GM23338 (cell line): ENCODE measurements at regions not wholly inside any gene's neighbourhood (a gene's known extent, or its start where the extent isn't known, plus 50 kb on each side); places are given as distances from the start of the nearest gene placed in this dataset.

Experiments used
- ATAC-seq: fragments of 200-7000 bp; cut with Tn5 transposase; 3 replicates; pipeline ENCODE4 v1.9.1; 2020
- DNase-seq: peaks from one replicate; pipeline ENCODE4 v3.0.0-alpha.2; 2015; ENCODE audit warnings: low spot score
- H2AFZ ChIP-seq: fragments of 200-600 bp; sonication (generic); 2 replicates; pipeline ENCODE4 v1.8.0; 2016; ENCODE audit warnings: antibody characterized with exemption, mild to moderate bottlenecking, moderate library complexity
- H3F3A ChIP-seq: fragments of 200-600 bp; sonication (generic); replicated peaks from 2 replicates; pipeline ENCODE4 v1.8.0; 2017; ENCODE audit warnings: antibody characterized with exemption, mixed run types, low read depth
- H3K27ac ChIP-seq: fragments of 200-600 bp; sonication (generic); 2 replicates; pipeline ENCODE4 v1.6.1; 2016; ENCODE audit warnings: low read depth
- H3K27me3 ChIP-seq: fragments of 200-600 bp; sonication (generic); 2 replicates; pipeline ENCODE4 v1.8.0; 2016; ENCODE audit warnings: mild to moderate bottlenecking, mixed run types, moderate library complexity; ENCODE audit not compliant: insufficient read depth
- H3K36me3 ChIP-seq: fragments of 200-600 bp; sonication (generic); 2 replicates; pipeline ENCODE4 v1.8.0; 2016; ENCODE audit warnings: mild to moderate bottlenecking; ENCODE audit not compliant: insufficient read depth
- H3K4me1 ChIP-seq: fragments of 200-600 bp; sonication (generic); 2 replicates; pipeline ENCODE4 v1.8.0; 2016; ENCODE audit warnings: mild to moderate bottlenecking, moderate library complexity; ENCODE audit not compliant: insufficient read depth
- H3K4me2 ChIP-seq: fragments of 200-600 bp; sonication (generic); 2 replicates; pipeline ENCODE4 v1.7.1; 2017; ENCODE audit warnings: mixed run types
- H3K4me3 ChIP-seq: fragments of 200-600 bp; sonication (generic); 2 replicates; pipeline ENCODE4 v1.6.1; 2016; ENCODE audit warnings: mixed run types
- H3K79me2 ChIP-seq: fragments of 200-600 bp; sonication (generic); replicated peaks from 2 replicates; pipeline ENCODE4 v1.8.0; 2017; ENCODE audit warnings: mild to moderate bottlenecking; ENCODE audit not compliant: insufficient read depth
- H3K9me2 ChIP-seq: fragments of 200-600 bp; sonication (generic); 2 replicates; pipeline ENCODE4 v1.8.0; 2017; ENCODE audit not compliant: insufficient read depth
- H4K20me1 ChIP-seq: fragments of 200-600 bp; sonication (generic); replicated peaks from 2 replicates; pipeline ENCODE4 v1.8.0; 2017; ENCODE audit warnings: mild to moderate bottlenecking; ENCODE audit not compliant: insufficient read depth
- H3K27ac Mint-ChIP-seq: 2 replicates; pipeline ENCODE4 v1.8.0; 2020; ENCODE audit warnings: inconsistent platforms, mild to moderate bottlenecking, moderate library complexity, mixed read lengths
- H3K27me3 Mint-ChIP-seq: 3 replicates; pipeline ENCODE4 v1.8.0; 2022; ENCODE audit warnings: low read depth, mild to moderate bottlenecking, moderate library complexity, mixed read lengths, inconsistent platforms; ENCODE audit not compliant: insufficient read depth, poor library complexity
- H3K36me3 Mint-ChIP-seq: 3 replicates; pipeline ENCODE4 v1.8.0; 2021; ENCODE audit warnings: low read depth, mild to moderate bottlenecking, inconsistent platforms, moderate library complexity, mixed read lengths
- H3K4me1 Mint-ChIP-seq: 3 replicates; pipeline ENCODE4 v1.8.0; 2020; ENCODE audit warnings: mild to moderate bottlenecking, inconsistent platforms, mixed read lengths
- H3K4me3 Mint-ChIP-seq: 3 replicates; pipeline ENCODE4 v1.8.0; 2021; ENCODE audit warnings: moderate library complexity, mild to moderate bottlenecking, inconsistent platforms, mixed read lengths
- H3K9me3 Mint-ChIP-seq: 3 replicates; pipeline ENCODE4 v1.8.0; 2020; ENCODE audit warnings: moderate library complexity, mild to moderate bottlenecking, inconsistent platforms, mixed read lengths
- CREB1 ChIP-seq: fragments of 250-450 bp; sonication (Bioruptor Pico); IDR thresholded peaks from 2 replicates; pipeline ENCODE4 v1.5.0; 2020; ENCODE audit warnings: low read depth, mild to moderate bottlenecking, moderate library complexity
- EZH2 ChIP-seq: fragments of 200-600 bp; sonication (generic); IDR thresholded peaks from one replicate; pipeline ENCODE4 v1.8.0; 2017; ENCODE audit warnings: antibody characterized with exemption, mild to moderate bottlenecking, low read depth; ENCODE audit not compliant: unreplicated experiment
- EZH2phosphoT487 ChIP-seq: fragments of 200-600 bp; sonication (generic); IDR thresholded peaks from one replicate; pipeline ENCODE4 v1.8.1; 2018; ENCODE audit warnings: antibody characterized with exemption; ENCODE audit not compliant: unreplicated experiment
- JUNB ChIP-seq: IDR thresholded peaks from one replicate; pipeline ENCODE4 v1.6.1; 2016; ENCODE audit warnings: antibody characterized with exemption; ENCODE audit not compliant: unreplicated experiment
- NANOG ChIP-seq: IDR thresholded peaks from 2 replicates; pipeline ENCODE4 v1.6.1; 2016; ENCODE audit warnings: antibody characterized with exemption, borderline replicate concordance
- POLR2AphosphoS5 ChIP-seq: IDR thresholded peaks from 2 replicates; pipeline ENCODE4 v1.6.1; 2016; ENCODE audit warnings: antibody characterized with exemption, low read depth
- STAT1 ChIP-seq: IDR thresholded peaks from one replicate; pipeline ENCODE4 v1.6.1; 2016; ENCODE audit warnings: antibody characterized with exemption; ENCODE audit not compliant: unreplicated experiment
- ZNF114 ChIP-seq: fragments of 250-450 bp; sonication (Bioruptor Pico); IDR thresholded peaks from 2 replicates; pipeline ENCODE4 v1.5.0; 2020; ENCODE audit warnings: mild to moderate bottlenecking, moderate library complexity
- ZNF331 ChIP-seq: fragments of 250-450 bp; sonication (Bioruptor Pico); IDR thresholded peaks from 2 replicates; pipeline ENCODE4 v1.5.0; 2020; ENCODE audit warnings: low read depth, mild to moderate bottlenecking, moderate library complexity
- TF ChIP-seq, protein P1 (sequence below): IDR thresholded peaks from one replicate; pipeline ENCODE4 v1.6.1; 2018; ENCODE audit warnings: antibody characterized with exemption; ENCODE audit not compliant: unreplicated experiment
- TF ChIP-seq, protein P2 (sequence below): IDR thresholded peaks from 2 replicates; pipeline ENCODE4 v1.6.1; 2016; ENCODE audit warnings: antibody characterized with exemption
- TF ChIP-seq, protein P3 (sequence below), 2 experiments: fragments of 200-600 bp in 1 of 2; sonication (generic) in 1 of 2; conservative IDR thresholded peaks; 2 replicates each; pipeline versions ENCODE4 v1.5.1 to v1.6.1; 2016 to 2017; ENCODE audit warnings: antibody characterized with exemption in 2 of 2, low read depth in 2 of 2, mild to moderate bottlenecking in 2 of 2, moderate library complexity in 1 of 2
- TF ChIP-seq, protein P4 (sequence below): fragments of 250-450 bp; sonication (Bioruptor Pico); IDR thresholded peaks from 2 replicates; pipeline ENCODE4 v1.5.0; 2020; ENCODE audit warnings: mild to moderate bottlenecking, moderate library complexity

DNA sequence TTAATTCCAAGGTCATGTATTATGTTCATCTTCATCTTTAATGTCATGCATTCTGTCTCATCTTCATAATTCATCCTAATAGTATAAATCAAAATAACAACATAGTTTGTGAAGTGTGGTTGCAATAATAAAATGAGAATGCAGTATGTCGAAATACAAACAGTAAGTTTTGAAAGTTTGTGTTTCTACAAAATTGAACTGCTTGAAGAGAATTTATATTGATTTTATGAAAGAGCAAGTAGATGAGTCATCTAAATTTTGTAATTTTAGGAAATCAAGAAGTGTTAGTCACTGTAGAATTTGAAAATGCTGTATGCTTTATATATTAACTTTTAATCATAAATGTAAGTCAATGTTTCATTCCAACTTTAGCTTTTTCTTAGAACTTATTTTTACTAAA lies 190.5 kb upstream of the PPP1R3A start:
- H3K9me2 ChIP-seq, result no peaks in the 10 kb centered on the region
- H3K36me3 ChIP-seq, result no peaks in the 10 kb centered on the region
- H3F3A ChIP-seq, result no peaks in the 10 kb centered on the region
- no peaks in the 10 kb centered on the region for H4K20me1 ChIP-seq
- Mint-ChIP-seq H3K9me3 (no peaks in the 10 kb centered on the region), H3K4me1 (peaks cover under 1% of the 10 kb centered on the region; the same call in 2 of the 3 replicates), H3K27ac (no peak overlapping the region), H3K27me3 (peaks cover 2% of the 10 kb centered on the region), H3K4me3 (no peak overlapping the region), H3K36me3 (no peaks in the 10 kb centered on the region)
- TF ChIP-seq POLR2AphosphoS5 (no peak), EZH2 (no peak), CREB1 (CRISPR knock-in tag) (no peak), ZNF114 (CRISPR knock-in tag) (no peak), NANOG (no peak), EZH2phosphoT487 (no peak), ZNF331 (CRISPR knock-in tag) (no peak), STAT1 (no peak), JUNB (no peak)
- TF ChIP-seq, protein P1, sequence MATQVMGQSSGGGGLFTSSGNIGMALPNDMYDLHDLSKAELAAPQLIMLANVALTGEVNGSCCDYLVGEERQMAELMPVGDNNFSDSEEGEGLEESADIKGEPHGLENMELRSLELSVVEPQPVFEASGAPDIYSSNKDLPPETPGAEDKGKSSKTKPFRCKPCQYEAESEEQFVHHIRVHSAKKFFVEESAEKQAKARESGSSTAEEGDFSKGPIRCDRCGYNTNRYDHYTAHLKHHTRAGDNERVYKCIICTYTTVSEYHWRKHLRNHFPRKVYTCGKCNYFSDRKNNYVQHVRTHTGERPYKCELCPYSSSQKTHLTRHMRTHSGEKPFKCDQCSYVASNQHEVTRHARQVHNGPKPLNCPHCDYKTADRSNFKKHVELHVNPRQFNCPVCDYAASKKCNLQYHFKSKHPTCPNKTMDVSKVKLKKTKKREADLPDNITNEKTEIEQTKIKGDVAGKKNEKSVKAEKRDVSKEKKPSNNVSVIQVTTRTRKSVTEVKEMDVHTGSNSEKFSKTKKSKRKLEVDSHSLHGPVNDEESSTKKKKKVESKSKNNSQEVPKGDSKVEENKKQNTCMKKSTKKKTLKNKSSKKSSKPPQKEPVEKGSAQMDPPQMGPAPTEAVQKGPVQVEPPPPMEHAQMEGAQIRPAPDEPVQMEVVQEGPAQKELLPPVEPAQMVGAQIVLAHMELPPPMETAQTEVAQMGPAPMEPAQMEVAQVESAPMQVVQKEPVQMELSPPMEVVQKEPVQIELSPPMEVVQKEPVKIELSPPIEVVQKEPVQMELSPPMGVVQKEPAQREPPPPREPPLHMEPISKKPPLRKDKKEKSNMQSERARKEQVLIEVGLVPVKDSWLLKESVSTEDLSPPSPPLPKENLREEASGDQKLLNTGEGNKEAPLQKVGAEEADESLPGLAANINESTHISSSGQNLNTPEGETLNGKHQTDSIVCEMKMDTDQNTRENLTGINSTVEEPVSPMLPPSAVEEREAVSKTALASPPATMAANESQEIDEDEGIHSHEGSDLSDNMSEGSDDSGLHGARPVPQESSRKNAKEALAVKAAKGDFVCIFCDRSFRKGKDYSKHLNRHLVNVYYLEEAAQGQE, result no peak
- TF ChIP-seq, protein P2, sequence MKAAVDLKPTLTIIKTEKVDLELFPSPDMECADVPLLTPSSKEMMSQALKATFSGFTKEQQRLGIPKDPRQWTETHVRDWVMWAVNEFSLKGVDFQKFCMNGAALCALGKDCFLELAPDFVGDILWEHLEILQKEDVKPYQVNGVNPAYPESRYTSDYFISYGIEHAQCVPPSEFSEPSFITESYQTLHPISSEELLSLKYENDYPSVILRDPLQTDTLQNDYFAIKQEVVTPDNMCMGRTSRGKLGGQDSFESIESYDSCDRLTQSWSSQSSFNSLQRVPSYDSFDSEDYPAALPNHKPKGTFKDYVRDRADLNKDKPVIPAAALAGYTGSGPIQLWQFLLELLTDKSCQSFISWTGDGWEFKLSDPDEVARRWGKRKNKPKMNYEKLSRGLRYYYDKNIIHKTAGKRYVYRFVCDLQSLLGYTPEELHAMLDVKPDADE, result no peak
- TF ChIP-seq, protein P3, sequence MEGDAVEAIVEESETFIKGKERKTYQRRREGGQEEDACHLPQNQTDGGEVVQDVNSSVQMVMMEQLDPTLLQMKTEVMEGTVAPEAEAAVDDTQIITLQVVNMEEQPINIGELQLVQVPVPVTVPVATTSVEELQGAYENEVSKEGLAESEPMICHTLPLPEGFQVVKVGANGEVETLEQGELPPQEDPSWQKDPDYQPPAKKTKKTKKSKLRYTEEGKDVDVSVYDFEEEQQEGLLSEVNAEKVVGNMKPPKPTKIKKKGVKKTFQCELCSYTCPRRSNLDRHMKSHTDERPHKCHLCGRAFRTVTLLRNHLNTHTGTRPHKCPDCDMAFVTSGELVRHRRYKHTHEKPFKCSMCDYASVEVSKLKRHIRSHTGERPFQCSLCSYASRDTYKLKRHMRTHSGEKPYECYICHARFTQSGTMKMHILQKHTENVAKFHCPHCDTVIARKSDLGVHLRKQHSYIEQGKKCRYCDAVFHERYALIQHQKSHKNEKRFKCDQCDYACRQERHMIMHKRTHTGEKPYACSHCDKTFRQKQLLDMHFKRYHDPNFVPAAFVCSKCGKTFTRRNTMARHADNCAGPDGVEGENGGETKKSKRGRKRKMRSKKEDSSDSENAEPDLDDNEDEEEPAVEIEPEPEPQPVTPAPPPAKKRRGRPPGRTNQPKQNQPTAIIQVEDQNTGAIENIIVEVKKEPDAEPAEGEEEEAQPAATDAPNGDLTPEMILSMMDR (conservative IDR thresholded peaks at IDR 0.05; ENCODE audit: low read depth in 2 of 2), result no peak
- TF ChIP-seq, protein P4, sequence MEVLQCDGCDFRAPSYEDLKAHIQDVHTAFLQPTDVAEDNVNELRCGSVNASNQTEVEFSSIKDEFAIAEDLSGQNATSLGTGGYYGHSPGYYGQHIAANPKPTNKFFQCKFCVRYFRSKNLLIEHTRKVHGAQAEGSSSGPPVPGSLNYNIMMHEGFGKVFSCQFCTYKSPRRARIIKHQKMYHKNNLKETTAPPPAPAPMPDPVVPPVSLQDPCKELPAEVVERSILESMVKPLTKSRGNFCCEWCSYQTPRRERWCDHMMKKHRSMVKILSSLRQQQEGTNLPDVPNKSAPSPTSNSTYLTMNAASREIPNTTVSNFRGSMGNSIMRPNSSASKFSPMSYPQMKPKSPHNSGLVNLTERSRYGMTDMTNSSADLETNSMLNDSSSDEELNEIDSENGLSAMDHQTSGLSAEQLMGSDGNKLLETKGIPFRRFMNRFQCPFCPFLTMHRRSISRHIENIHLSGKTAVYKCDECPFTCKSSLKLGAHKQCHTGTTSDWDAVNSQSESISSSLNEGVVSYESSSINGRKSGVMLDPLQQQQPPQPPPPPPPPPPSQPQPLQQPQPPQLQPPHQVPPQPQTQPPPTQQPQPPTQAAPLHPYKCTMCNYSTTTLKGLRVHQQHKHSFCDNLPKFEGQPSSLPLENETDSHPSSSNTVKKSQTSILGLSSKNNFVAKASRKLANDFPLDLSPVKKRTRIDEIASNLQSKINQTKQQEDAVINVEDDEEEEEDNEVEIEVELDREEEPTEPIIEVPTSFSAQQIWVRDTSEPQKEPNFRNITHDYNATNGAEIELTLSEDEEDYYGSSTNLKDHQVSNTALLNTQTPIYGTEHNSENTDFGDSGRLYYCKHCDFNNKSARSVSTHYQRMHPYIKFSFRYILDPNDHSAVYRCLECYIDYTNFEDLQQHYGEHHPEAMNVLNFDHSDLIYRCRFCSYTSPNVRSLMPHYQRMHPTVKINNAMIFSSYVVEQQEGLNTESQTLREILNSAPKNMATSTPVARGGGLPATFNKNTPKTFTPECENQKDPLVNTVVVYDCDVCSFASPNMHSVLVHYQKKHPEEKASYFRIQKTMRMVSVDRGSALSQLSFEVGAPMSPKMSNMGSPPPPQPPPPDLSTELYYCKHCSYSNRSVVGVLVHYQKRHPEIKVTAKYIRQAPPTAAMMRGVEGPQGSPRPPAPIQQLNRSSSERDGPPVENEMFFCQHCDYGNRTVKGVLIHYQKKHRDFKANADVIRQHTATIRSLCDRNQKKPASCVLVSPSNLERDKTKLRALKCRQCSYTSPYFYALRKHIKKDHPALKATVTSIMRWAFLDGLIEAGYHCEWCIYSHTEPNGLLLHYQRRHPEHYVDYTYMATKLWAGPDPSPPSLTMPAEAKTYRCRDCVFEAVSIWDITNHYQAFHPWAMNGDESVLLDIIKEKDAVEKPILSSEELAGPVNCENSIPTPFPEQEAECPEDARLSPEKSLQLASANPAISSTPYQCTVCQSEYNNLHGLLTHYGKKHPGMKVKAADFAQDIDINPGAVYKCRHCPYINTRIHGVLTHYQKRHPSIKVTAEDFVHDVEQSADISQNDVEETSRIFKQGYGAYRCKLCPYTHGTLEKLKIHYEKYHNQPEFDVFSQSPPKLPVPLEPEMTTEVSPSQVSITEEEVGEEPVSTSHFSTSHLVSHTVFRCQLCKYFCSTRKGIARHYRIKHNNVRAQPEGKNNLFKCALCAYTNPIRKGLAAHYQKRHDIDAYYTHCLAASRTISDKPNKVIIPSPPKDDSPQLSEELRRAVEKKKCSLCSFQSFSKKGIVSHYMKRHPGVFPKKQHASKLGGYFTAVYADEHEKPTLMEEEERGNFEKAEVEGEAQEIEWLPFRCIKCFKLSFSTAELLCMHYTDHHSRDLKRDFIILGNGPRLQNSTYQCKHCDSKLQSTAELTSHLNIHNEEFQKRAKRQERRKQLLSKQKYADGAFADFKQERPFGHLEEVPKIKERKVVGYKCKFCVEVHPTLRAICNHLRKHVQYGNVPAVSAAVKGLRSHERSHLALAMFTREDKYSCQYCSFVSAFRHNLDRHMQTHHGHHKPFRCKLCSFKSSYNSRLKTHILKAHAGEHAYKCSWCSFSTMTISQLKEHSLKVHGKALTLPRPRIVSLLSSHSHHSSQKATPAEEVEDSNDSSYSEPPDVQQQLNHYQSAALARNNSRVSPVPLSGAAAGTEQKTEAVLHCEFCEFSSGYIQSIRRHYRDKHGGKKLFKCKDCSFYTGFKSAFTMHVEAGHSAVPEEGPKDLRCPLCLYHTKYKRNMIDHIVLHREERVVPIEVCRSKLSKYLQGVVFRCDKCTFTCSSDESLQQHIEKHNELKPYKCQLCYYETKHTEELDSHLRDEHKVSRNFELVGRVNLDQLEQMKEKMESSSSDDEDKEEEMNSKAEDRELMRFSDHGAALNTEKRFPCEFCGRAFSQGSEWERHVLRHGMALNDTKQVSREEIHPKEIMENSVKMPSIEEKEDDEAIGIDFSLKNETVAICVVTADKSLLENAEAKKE (CRISPR knock-in tag), result no peak
- H3K27ac ChIP-seq, result no peak overlapping the region
- H3K27me3 ChIP-seq, result no peaks in the 10 kb centered on the region
- H3K4me3 ChIP-seq, result no peak overlapping the region
- peaks cover 6% of the 10 kb centered on the region; the same call in 1 of the 2 replicates for H3K4me1 ChIP-seq
- DNase-seq (no peak), ATAC-seq (no peak)
- no peak overlapping the region for H3K4me2 ChIP-seq
- no peak overlapping the region for H2AFZ ChIP-seq
- H3K79me2 ChIP-seq, result no peaks in the 10 kb centered on the region
